GM18907 (cell line): ENCODE measurements at regions not wholly inside any gene's neighbourhood (a gene's known extent, or its start where the extent isn't known, plus 50 kb on each side); places are given as distances from the start of the nearest gene placed in this dataset.

Experiments
- ATAC-seq: cut with Tn5 transposase; IDR thresholded peaks from one replicate; pipeline ENCODE4 v1.9.1; 2021; ENCODE audit warnings: mild to moderate bottlenecking, moderate library complexity; ENCODE audit not compliant: unreplicated experiment

GRCh38 chrX:40154250-40154852 lies 56.6 kb upstream of the BCOR start:
- no peak for ATAC-seq

GRCh38 chrX:40153345-40154249 lies 55.8 kb upstream of the BCOR start:
- ATAC-seq: peak; percentile 63

- ATAC-seq: peak; percentile 8
Measured at GRCh38 chrX:40152741-40153344, 55.1 kb upstream of the BCOR start.

GRCh38 chrX:40152173-40152711 lies 54.5 kb upstream of the BCOR start:
- no peak for ATAC-seq

- no peak for ATAC-seq
Measured at GRCh38 chrX:40151211-40152172, 53.7 kb upstream of the BCOR start.

GRCh38 chrX:40150503-40150902 lies 52.7 kb upstream of the BCOR start:
- no peak for ATAC-seq

GRCh38 chrX:40149286-40150175 lies 51.8 kb upstream of the BCOR start:
- no peak for ATAC-seq

- no peak for ATAC-seq
Measured at GRCh38 chrX:40148385-40149285, 50.9 kb upstream of the BCOR start.

- ATAC-seq: no peak
Measured at GRCh38 chrX:40147971-40148370, 50.2 kb upstream of the BCOR start.
